Superior temporal gyrus (tissue), 1 donor: ENCODE measurements at regions not wholly inside any gene's neighbourhood (a gene's known extent, or its start where the extent isn't known, plus 50 kb on each side); places are given as distances from the start of the nearest gene placed in this dataset.

Source experiments
- DNase-seq: peaks from one replicate; pipeline ENCODE4 v3.0.0-alpha.2; 2016; ENCODE audit errors: extremely low spot score

DNA sequence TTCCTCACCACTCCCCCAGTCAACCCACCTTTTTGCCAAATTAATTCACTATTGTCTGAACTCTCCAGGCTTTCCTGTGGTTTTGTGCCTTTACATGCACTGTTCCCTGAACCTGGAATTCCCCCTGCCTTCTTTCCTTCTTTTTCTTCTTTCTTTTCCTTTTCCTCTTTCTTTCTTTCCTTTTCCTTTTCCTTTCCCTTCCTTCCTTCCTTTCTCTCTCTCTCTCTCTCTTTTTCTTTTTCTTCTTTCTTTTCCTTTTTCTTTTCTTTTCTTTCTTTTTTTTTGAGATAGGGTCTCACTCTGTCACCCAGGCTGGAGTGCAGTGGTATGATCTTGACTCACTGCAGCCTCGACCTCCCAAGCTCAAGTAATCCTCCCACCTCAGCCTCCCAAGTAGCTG, 56.6 kb upstream of the CDC42BPA start:
- no peak for DNase-seq

DNA sequence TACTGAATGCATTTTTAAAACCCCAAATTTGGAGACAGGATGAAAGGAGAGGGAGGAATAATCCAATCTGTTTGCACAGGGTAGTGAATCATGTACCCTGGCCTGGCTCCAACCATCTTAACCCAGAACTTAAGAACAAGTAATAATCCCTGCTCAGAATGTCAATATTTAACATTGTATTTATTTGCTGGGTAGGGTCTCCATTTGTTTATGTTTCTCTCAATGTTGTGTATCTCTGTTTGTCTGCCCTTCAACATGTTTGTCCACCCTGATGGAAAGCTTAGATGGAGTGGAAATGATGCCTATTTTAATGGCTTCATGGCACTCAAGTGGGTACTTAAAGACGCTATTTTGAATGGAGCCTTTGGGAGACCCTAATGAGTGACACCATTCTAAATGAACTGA, 54.4 kb upstream of the CDC42BPA start:
- no peak for DNase-seq

DNA sequence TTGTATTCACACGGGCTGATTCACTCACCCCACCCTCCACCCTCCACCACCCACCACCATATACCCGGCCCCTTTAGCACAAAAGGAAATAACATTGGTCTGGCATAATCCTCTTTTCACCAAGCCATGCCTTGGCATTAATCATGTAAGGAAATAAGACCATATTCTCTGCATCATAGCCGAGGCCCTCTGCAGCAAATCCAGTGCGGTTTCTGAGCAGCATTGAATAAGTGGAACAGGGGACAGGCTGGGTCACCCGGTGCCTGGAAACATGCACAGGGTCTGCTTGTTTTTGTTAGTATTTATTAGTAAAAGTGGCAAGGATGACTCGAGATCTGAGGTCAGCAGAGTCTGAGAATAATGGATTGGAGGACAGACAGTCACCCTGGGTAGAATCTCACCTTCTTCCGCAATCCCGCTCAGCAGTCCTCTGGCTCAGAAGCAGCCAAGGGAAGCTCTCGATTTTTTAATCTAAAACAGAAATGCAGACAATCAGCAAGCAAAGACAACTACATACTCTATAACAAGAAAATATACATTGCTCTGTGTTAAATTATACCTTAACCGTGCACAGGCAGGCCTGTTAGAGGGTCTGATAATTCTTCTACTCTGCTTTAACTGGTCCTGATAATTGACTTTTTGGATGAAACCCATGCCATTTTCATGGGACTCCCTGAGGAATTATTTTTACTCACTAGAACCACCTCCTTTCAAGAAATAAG, 52.4 kb upstream of the CDC42BPA start:
- no peak for DNase-seq

DNA sequence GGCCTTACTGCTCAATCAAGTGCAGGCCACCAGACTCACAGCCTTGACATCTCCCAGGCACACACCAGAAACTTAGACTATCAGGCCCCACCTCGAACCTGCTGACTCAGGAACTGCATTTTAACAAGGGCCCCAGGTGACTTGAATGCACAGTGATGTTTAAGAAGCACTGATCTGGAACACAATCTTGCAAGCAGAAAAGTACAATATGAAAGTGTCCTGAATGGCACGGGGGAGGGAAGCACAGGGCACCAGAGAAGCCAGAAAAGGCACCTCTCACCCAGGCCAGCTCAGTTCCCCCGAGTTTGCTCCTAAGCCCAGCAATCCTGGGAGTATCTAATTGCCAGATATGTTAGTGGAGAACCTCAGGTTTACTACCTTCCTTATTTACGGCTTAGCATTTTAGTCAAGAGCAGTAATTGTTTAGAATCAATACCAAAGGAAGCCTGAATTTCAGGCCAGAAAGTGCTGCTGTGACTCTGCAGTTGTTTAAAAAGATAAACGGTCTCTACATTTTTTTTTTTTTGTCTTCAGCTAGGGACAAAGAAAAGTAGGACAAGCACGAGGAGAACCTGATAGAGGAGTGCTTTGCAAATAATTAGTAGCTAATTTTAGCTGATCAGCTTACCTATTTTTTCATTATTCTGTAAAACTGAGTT, 50.9 kb upstream of the CDC42BPA start:
- DNase-seq = no peak
